Psoas muscle (tissue), 7 donors: ENCODE measurements at regions not wholly inside any gene's neighbourhood (a gene's known extent, or its start where the extent isn't known, plus 50 kb on each side); places are given as distances from the start of the nearest gene placed in this dataset.

Experiments
- ATAC-seq, 4 donors: fragments of 200-7000 bp; cut with Tn5 transposase; one replicate each; pipeline ENCODE4 v1.9.1; 2020; ENCODE audit warnings: moderate library complexity in 3 of 4, mild to moderate bottlenecking in 2 of 4
- DNase-seq, 2 donors: peaks; one replicate each; pipeline ENCODE4 v3.0.0-alpha.2; 2020
- H3K27ac ChIP-seq: fragments of 200-600 bp; one replicate; pipeline ENCODE4 v1.8.0; 2022
- H3K27me3 ChIP-seq, 3 donors: fragments of 200-600 bp in 1 of 3; one replicate each; pipeline versions ENCODE4 v1.6.1 to v1.8.0; 2013 to 2022; ENCODE audit warnings: low read length in 2 of 3, mild to moderate bottlenecking in 2 of 3, moderate library complexity in 1 of 3; ENCODE audit not compliant: insufficient read depth in 3 of 3
- H3K36me3 ChIP-seq, 2 donors: fragments of 200-600 bp in 1 of 2; one replicate each; pipeline versions ENCODE4 v1.6.1 to v1.8.0; 2013 to 2022; ENCODE audit warnings: low read depth in 1 of 2, mild to moderate bottlenecking in 1 of 2, moderate library complexity in 1 of 2; ENCODE audit not compliant: insufficient read depth in 1 of 2
- H3K4me1 ChIP-seq: fragments of 200-600 bp; one replicate; pipeline ENCODE4 v1.8.0; 2022
- H3K4me3 ChIP-seq: fragments of 200-600 bp; one replicate; pipeline ENCODE4 v1.8.0; 2022; ENCODE audit warnings: mild to moderate bottlenecking
- H3K9me3 ChIP-seq: fragments of 200-600 bp; one replicate; pipeline ENCODE4 v1.8.0; 2022
- WGBS, 3 donors: extraction: QIAGEN DNeasy Blood & Tissue Kit; methylation state at CpG; one replicate each; pipeline versions ENCODE4 v1.1.6 to v1.1.7; 2013; 5-methylcytosine and 5-hydroxymethylcytosine counted together
- intact Hi-C, 2 donors: fragments of 100-400 bp; cut with DNase I; formaldehyde crosslinking; loops; one replicate each; pipeline versions ENCODE4 v1.11.0 to v1.14.2; 2022
- TF ChIP-seq, protein P1 (sequence below): fragments of 200-600 bp; IDR thresholded peaks from one replicate; pipeline ENCODE4 v1.8.0; 2022; ENCODE audit warnings: antibody characterized with exemption
- donor health status: healthy with polysubstance abuse.
- donor health status: DM: no; HTN: no; CAD: no; lungs with moderate emphysema.
- donor health status: Bipolar disorder and iron deficiency.
- donor health status: healthy.
- donor health status: DM: yes; HTN: yes; CAD: no.
- donor health status: DM: no; HTN: no; CAD: no.
- donor health status: DM: yes; HTN: yes; CAD: no.

DNA sequence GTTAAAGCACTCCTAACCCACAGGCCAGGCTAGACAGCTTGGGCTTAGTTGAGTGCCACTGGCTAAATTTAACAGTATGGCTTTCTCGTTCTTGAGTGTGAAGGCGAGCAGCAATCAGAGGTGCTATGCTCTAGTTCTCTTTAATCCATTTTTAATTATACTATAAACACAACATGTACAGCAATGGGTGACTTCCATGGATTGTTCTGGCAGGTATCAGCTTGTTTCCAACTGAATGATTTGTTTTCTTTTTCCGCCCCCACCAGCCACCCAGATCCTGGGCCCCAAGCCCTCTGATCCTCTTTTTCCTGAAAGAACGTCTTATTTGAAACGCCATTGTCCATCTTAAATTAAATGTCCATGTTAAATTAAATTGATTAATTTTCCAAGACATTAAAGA lies 244.8 kb downstream of the IKZF2 start:
- H3K4me3 ChIP-seq = no peak overlapping the region
- intact Hi-C loops = no loop called here
- ATAC-seq = no peak
- H3K9me3 ChIP-seq = no peaks in the 10 kb centered on the region
- H3K4me1 ChIP-seq = no peaks in the 10 kb centered on the region
- TF ChIP-seq, protein P1, sequence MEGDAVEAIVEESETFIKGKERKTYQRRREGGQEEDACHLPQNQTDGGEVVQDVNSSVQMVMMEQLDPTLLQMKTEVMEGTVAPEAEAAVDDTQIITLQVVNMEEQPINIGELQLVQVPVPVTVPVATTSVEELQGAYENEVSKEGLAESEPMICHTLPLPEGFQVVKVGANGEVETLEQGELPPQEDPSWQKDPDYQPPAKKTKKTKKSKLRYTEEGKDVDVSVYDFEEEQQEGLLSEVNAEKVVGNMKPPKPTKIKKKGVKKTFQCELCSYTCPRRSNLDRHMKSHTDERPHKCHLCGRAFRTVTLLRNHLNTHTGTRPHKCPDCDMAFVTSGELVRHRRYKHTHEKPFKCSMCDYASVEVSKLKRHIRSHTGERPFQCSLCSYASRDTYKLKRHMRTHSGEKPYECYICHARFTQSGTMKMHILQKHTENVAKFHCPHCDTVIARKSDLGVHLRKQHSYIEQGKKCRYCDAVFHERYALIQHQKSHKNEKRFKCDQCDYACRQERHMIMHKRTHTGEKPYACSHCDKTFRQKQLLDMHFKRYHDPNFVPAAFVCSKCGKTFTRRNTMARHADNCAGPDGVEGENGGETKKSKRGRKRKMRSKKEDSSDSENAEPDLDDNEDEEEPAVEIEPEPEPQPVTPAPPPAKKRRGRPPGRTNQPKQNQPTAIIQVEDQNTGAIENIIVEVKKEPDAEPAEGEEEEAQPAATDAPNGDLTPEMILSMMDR = no peak
- H3K27ac ChIP-seq = no peak overlapping the region
- DNase-seq = no peak
- H3K27me3 ChIP-seq = no peaks in the 10 kb centered on the region
- no peaks in the 10 kb centered on the region for H3K36me3 ChIP-seq
- WGBS, 3 donors = 75 to 77% (median 77%) methylated on average over 5 of the region's 5 CpGs

DNA sequence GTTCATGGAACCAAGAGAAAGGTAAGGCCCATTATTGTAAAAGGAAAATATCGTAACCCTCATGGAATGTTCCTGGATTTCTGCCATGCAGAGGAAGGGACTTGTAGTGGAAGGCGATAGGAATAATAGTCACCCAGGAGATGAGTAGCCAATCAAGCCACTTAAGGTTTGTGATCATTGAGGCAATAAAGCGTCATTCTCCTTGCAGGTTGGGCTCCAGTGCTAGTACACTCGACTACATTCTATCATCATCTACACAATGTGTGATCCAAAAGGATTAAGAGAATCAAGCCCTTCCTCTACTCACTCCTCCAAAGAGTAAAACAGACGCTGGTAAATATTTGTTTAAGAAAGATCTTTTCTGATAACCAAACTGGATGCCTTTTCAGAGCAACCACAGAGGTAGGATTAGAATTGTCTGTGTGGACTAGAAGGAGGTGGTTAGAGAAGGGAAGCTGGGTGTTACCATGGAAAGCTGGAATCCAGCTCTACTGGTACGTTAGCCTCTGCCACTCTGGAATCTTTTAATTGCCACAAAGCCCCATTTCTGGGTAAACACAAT lies 245.7 kb downstream of the IKZF2 start:
- WGBS, 3 donors = 61 to 72% (median 69%) methylated on average over 6 of the region's 6 CpGs
- no peak for ATAC-seq
- H3K36me3 ChIP-seq = no peaks in the 10 kb centered on the region
- H3K4me1 ChIP-seq = no peaks in the 10 kb centered on the region
- no peak overlapping the region for H3K4me3 ChIP-seq
- no peak for DNase-seq
- H3K27me3 ChIP-seq = no peaks in the 10 kb centered on the region
- TF ChIP-seq, protein P1 = no peak
- H3K9me3 ChIP-seq = no peaks in the 10 kb centered on the region
- intact Hi-C loops = no loop called here
- no peak overlapping the region for H3K27ac ChIP-seq

GRCh38 chr2:212904646-212905045 lies 246.8 kb downstream of the IKZF2 start:
- H3K36me3 ChIP-seq = no peaks in the 10 kb centered on the region
- no peak overlapping the region for H3K4me3 ChIP-seq
- WGBS, 3 donors = 86 to 94% (median 92%) methylated on average over 2 of the region's 2 CpGs
- no peaks in the 10 kb centered on the region for H3K27me3 ChIP-seq
- no peaks in the 10 kb centered on the region for H3K4me1 ChIP-seq
- TF ChIP-seq, protein P1 = no peak
- DNase-seq (no peak), ATAC-seq (no peak)
- intact Hi-C loops = no loop called here
- no peak overlapping the region for H3K27ac ChIP-seq
- no peaks in the 10 kb centered on the region for H3K9me3 ChIP-seq

DNA sequence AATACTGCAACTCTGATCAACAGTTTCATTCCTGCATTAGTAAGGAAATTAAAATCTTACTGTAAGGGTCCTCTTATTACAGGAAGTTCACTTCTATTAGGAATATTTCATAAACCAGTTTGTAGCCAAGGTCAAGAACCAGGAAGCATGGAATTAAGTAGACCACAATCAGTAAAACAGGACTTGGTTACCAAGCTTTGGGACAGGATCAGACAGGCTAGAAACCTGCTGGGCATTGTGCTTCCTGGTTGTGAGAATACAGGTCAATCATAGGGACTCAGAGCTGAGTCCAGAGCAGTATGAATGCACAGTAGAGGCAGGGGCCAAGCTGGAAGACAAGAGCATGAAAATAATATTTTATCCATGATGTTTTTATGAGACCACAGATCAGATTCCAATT lies 248.0 kb downstream of the IKZF2 start:
- no peaks in the 10 kb centered on the region for H3K4me1 ChIP-seq
- H3K9me3 ChIP-seq = no peaks in the 10 kb centered on the region
- ATAC-seq = no peak
- H3K27ac ChIP-seq = no peak overlapping the region
- no peaks in the 10 kb centered on the region for H3K27me3 ChIP-seq
- H3K36me3 ChIP-seq = no peaks in the 10 kb centered on the region
- TF ChIP-seq, protein P1 = no peak
- no peak overlapping the region for H3K4me3 ChIP-seq
- DNase-seq = no peak
- intact Hi-C loops = no loop called here

GRCh38 chr2:212902421-212902820 lies 249.0 kb downstream of the IKZF2 start:
- WGBS, 3 donors = 67 to 74% (median 68%) methylated on average over 3 of the region's 3 CpGs
- no peak for ATAC-seq
- intact Hi-C loops = no loop called here

More at GRCh38 chr2:212902421-212902820, 249.0 kb downstream of the IKZF2 start:
- Histone ChIP-seq H3K27me3 (no peaks in the 10 kb centered on the region), H3K4me1 (no peaks in the 10 kb centered on the region), H3K9me3 (no peaks in the 10 kb centered on the region), H3K36me3 (no peaks in the 10 kb centered on the region), H3K4me3 (no peak overlapping the region), H3K27ac (no peak overlapping the region)
- TF ChIP-seq, protein P1 = no peak
- DNase-seq = no peak
